ENCODE measurements at regions not wholly inside any gene's neighbourhood (a gene's known extent, or its start where the extent isn't known, plus 50 kb on each side); places are given as distances from the start of the nearest gene placed in this dataset.
A peak's percentile ranks its signal among the peaks of the same experiment; 100 is the strongest.

DNA sequence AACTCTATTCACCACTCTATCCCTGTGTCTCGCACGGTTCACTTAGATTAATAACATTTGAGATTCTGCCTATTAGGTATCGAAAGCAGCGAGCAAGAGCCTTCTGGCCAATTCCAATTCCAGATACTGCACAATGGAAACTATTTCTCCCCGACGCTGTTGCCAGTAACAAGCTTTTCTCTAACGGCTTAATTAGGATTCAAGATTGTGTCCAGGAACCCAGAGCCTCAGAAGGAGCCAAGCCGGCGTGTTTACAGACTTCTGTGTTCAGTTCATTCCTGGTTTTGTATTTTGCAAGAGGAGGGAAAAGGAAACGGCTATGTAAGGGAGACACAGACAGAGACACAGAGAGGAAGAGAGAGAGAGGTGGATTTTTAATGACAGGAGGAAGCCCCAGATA is 185.6 kb downstream of the DICER1 start:
- H3K9me3 ChIP-seq (ENCODE audit: low read depth, low read length): no peaks in the 10 kb centered on the region
- no peaks in the 10 kb centered on the region for H3K27me3 ChIP-seq (ENCODE audit: insufficient read depth, low read length)
- H3K36me3 ChIP-seq (ENCODE audit: insufficient read depth, low read length): no peaks in the 10 kb centered on the region
- peak overlapping the region; percentile 39 for H3K4me2 ChIP-seq (ENCODE audit: insufficient read depth, low read length)
- H3K4me1 ChIP-seq (ENCODE audit: insufficient read depth, low read length): no peaks in the 10 kb centered on the region
- TF ChIP-seq, protein P1, sequence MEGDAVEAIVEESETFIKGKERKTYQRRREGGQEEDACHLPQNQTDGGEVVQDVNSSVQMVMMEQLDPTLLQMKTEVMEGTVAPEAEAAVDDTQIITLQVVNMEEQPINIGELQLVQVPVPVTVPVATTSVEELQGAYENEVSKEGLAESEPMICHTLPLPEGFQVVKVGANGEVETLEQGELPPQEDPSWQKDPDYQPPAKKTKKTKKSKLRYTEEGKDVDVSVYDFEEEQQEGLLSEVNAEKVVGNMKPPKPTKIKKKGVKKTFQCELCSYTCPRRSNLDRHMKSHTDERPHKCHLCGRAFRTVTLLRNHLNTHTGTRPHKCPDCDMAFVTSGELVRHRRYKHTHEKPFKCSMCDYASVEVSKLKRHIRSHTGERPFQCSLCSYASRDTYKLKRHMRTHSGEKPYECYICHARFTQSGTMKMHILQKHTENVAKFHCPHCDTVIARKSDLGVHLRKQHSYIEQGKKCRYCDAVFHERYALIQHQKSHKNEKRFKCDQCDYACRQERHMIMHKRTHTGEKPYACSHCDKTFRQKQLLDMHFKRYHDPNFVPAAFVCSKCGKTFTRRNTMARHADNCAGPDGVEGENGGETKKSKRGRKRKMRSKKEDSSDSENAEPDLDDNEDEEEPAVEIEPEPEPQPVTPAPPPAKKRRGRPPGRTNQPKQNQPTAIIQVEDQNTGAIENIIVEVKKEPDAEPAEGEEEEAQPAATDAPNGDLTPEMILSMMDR (IDR thresholded peaks at IDR 0.05; ENCODE audit: extremely low read depth, low read depth, low read length): no peak
- no peaks in the 10 kb centered on the region for H4K20me1 ChIP-seq (ENCODE audit: insufficient read depth, low read length)
- DNase-seq (ENCODE audit: insufficient read length, low spot score, missing footprints): no peak
- peak overlapping the region; percentile 46 for H2AFZ ChIP-seq (ENCODE audit: low read length)
- H3K27ac ChIP-seq (ENCODE audit: low read depth, low read length): no peak overlapping the region
- H3K79me2 ChIP-seq (ENCODE audit: insufficient read depth, low read length): no peaks in the 10 kb centered on the region
- H3K4me3 ChIP-seq (ENCODE audit: insufficient read depth, low read length): peak overlapping the region; percentile 14

DNA sequence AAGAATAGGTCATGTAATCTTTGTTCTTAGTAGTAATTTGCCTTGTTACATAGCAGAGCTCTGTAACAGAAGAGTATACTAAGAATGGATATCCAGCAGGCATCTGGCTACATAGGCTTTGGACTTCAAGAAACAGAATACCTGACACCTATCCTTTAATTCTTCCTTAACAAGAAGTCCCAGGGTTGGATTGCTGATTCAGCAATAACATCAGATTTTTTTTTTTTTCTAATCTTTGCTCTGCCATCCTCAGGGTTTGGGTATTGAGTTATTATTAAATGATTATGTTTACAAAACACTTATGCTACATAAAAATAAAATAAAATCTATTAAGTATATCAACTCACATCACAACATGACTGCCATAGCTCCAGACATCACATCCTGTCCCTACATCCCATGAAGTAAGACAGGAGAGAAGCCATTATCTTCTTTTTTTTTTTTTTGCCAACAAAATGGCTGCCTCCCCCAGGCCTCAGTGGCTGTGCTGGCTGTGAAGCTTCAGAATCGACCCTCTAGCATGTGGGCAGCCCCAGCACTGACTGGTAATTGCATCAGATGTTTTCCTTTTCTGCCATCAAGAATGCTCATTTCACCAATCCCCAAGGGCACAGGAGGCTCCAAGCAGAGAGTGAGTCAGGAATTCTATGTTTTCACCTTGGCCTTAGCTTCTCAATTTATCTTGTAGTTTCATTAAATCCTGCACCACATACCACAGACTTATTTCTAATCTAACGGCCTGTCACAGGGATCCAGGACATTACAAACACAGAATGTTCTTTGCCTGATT is 186.2 kb downstream of the DICER1 start:
- H3K27me3 ChIP-seq (ENCODE audit: insufficient read depth, low read length): no peaks in the 10 kb centered on the region
- TF ChIP-seq, protein P1 (IDR thresholded peaks at IDR 0.05; ENCODE audit: extremely low read depth, low read depth, low read length): no peak
- no peak overlapping the region for H3K4me3 ChIP-seq (ENCODE audit: insufficient read depth, low read length)
- no peaks in the 10 kb centered on the region for H4K20me1 ChIP-seq (ENCODE audit: insufficient read depth, low read length)
- no peak overlapping the region for H2AFZ ChIP-seq (ENCODE audit: low read length)
- no peaks in the 10 kb centered on the region for H3K36me3 ChIP-seq (ENCODE audit: insufficient read depth, low read length)
- no peak overlapping the region for H3K27ac ChIP-seq (ENCODE audit: low read depth, low read length)
- H3K4me2 ChIP-seq (ENCODE audit: insufficient read depth, low read length): peak overlapping the region; percentile 39
- H3K9me3 ChIP-seq (ENCODE audit: low read depth, low read length): no peaks in the 10 kb centered on the region
- no peaks in the 10 kb centered on the region for H3K4me1 ChIP-seq (ENCODE audit: insufficient read depth, low read length)
- no peaks in the 10 kb centered on the region for H3K79me2 ChIP-seq (ENCODE audit: insufficient read depth, low read length)
- no peak for DNase-seq (ENCODE audit: insufficient read length, low spot score, missing footprints)

DNA sequence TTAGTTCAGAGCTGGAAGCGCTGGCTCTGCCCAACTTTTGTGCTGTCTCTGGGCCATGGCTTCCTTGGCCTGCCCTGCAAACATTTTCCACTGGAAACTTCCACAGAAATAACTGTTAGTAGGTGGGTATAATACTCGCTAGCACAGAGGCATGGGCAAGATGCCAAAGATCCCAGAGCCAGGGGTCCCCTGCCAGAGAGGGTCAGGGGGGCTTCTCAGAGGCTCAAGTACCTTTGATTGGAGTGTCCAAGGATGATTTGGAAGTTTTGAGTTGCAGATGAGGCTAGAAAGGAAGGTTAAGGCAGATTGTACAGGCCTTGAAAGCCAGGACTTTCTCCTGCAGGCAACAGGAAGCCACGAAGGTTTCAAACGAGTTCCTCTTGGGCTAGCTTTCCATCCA is 187.6 kb downstream of the DICER1 start:
- Histone ChIP-seq H4K20me1 (ENCODE audit: insufficient read depth, low read length) (no peaks in the 10 kb centered on the region), H3K9me3 (ENCODE audit: low read depth, low read length) (no peaks in the 10 kb centered on the region), H3K4me2 (ENCODE audit: insufficient read depth, low read length) (no peak overlapping the region), H3K4me1 (ENCODE audit: insufficient read depth, low read length) (no peaks in the 10 kb centered on the region), H3K27me3 (ENCODE audit: insufficient read depth, low read length) (no peaks in the 10 kb centered on the region), H3K4me3 (ENCODE audit: insufficient read depth, low read length) (no peak overlapping the region), H3K27ac (ENCODE audit: low read depth, low read length) (no peak overlapping the region), H2AFZ (ENCODE audit: low read length) (no peak overlapping the region), H3K36me3 (ENCODE audit: insufficient read depth, low read length) (no peaks in the 10 kb centered on the region), H3K79me2 (ENCODE audit: insufficient read depth, low read length) (no peaks in the 10 kb centered on the region)
- TF ChIP-seq, protein P1 (IDR thresholded peaks at IDR 0.05; ENCODE audit: extremely low read depth, low read depth, low read length): no peak
- no peak for DNase-seq (ENCODE audit: insufficient read length, low spot score, missing footprints)

DNA sequence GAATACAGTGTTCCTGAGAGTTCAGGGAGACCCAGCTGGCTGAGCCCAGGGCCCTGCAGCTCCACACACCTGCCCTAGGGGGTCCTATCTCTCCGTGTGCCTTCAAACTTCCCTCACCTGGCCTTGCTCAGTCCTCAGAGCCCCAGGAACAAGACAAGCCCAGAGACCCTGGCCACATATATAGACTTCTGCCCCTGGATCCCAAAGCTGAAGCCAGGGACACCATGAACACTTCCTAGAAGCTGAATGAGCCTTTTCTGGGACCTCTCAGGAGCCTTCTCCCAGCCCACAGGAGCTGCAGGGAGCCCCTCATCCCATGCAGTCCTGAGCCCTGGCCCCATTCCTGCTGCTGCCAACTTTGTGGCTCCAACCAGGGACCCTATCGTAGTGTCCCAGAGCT is 190.5 kb downstream of the DICER1 start:
- DNase-seq (ENCODE audit: insufficient read length, low spot score, missing footprints): no peak
- H4K20me1 ChIP-seq (ENCODE audit: insufficient read depth, low read length): no peaks in the 10 kb centered on the region
- H3K36me3 ChIP-seq (ENCODE audit: insufficient read depth, low read length): no peaks in the 10 kb centered on the region
- TF ChIP-seq, protein P1 (IDR thresholded peaks at IDR 0.05; ENCODE audit: extremely low read depth, low read depth, low read length): no peak
- H3K4me1 ChIP-seq (ENCODE audit: insufficient read depth, low read length): no peaks in the 10 kb centered on the region
- no peak overlapping the region for H3K4me2 ChIP-seq (ENCODE audit: insufficient read depth, low read length)
- H3K79me2 ChIP-seq (ENCODE audit: insufficient read depth, low read length): no peaks in the 10 kb centered on the region
- H3K27me3 ChIP-seq (ENCODE audit: insufficient read depth, low read length): no peaks in the 10 kb centered on the region
- no peaks in the 10 kb centered on the region for H3K9me3 ChIP-seq (ENCODE audit: low read depth, low read length)
- H3K27ac ChIP-seq (ENCODE audit: low read depth, low read length): no peak overlapping the region
- H2AFZ ChIP-seq (ENCODE audit: low read length): no peak overlapping the region
- no peak overlapping the region for H3K4me3 ChIP-seq (ENCODE audit: insufficient read depth, low read length)
